H9 (cell line): ENCODE measurements at regions not wholly inside any gene's neighbourhood (a gene's known extent, or its start where the extent isn't known, plus 50 kb on each side); places are given as distances from the start of the nearest gene placed in this dataset.

Experiments used
- DNase-seq: peaks from one replicate; pipeline ENCODE4 v3.0.0-alpha.2; 2017
- H2AFZ ChIP-seq: one replicate; pipeline ENCODE4 v1.6.1; 2013; ENCODE audit warnings: mild to moderate bottlenecking, low read length, control low read depth, moderate library complexity
- H2AK5ac ChIP-seq: 2 replicates; pipeline ENCODE4 v1.6.1; 2013; ENCODE audit warnings: low read length, control low read depth, mixed read lengths; ENCODE audit not compliant: insufficient read length
- H2BK120ac ChIP-seq: one replicate; pipeline ENCODE4 v1.6.1; 2013; ENCODE audit warnings: low read depth, mild to moderate bottlenecking, low read length, control low read depth, inconsistent platforms; ENCODE audit not compliant: poor library complexity, severe bottlenecking
- H2BK12ac ChIP-seq: 2 replicates; pipeline ENCODE4 v1.6.1; 2013; ENCODE audit warnings: low read length, control low read depth, mixed read lengths, low read depth; ENCODE audit not compliant: insufficient read length
- H2BK15ac ChIP-seq: 2 replicates; pipeline ENCODE4 v1.6.1; 2013; ENCODE audit warnings: low read depth, low read length, control low read depth
- H2BK20ac ChIP-seq: one replicate; pipeline ENCODE4 v1.6.1; 2013; ENCODE audit warnings: low read depth, mild to moderate bottlenecking, low read length, control low read depth, inconsistent platforms; ENCODE audit not compliant: poor library complexity, severe bottlenecking
- H2BK5ac ChIP-seq: 2 replicates; pipeline ENCODE4 v1.6.1; 2013; ENCODE audit warnings: low read length, control low read depth, mixed read lengths; ENCODE audit not compliant: insufficient read length
- H3K14ac ChIP-seq: 2 replicates; pipeline ENCODE4 v1.6.1; 2013; ENCODE audit warnings: low read length, control low read depth; ENCODE audit not compliant: insufficient read depth
- H3K18ac ChIP-seq: 2 replicates; pipeline ENCODE4 v1.6.1; 2013; ENCODE audit warnings: low read depth, mild to moderate bottlenecking, mixed read lengths, low read length, control low read depth; ENCODE audit not compliant: insufficient read length
- H3K23ac ChIP-seq: 2 replicates; pipeline ENCODE4 v1.6.1; 2013; ENCODE audit warnings: low read length, control low read depth, mixed read lengths, low read depth; ENCODE audit not compliant: insufficient read length
- H3K23me2 ChIP-seq: 2 replicates; pipeline ENCODE4 v1.6.1; 2013; ENCODE audit warnings: low read depth, mild to moderate bottlenecking, mixed read lengths, low read length, control low read depth; ENCODE audit not compliant: insufficient read length, poor library complexity, severe bottlenecking
- H3K27ac ChIP-seq: 2 replicates; pipeline ENCODE4 v1.5.1; 2013; ENCODE audit warnings: low read length, control low read depth, mixed read lengths, low read depth; ENCODE audit not compliant: insufficient read length
- H3K27me3 ChIP-seq: 2 replicates; pipeline ENCODE4 v1.6.1; 2013; ENCODE audit warnings: low read length, control low read depth, inconsistent platforms; ENCODE audit not compliant: insufficient read depth
- H3K4ac ChIP-seq: 2 replicates; pipeline ENCODE4 v1.6.1; 2013; ENCODE audit warnings: low read depth, mild to moderate bottlenecking, control low read depth, inconsistent platforms, low read length, moderate library complexity
- H3K4me1 ChIP-seq: 2 replicates; pipeline ENCODE4 v1.6.1; 2013; ENCODE audit warnings: low read length, control low read depth, inconsistent platforms; ENCODE audit not compliant: insufficient read depth
- H3K4me2 ChIP-seq: 2 replicates; pipeline ENCODE4 v1.6.1; 2013; ENCODE audit warnings: low read length, control low read depth, mixed read lengths; ENCODE audit not compliant: insufficient read length, insufficient read depth
- H3K56ac ChIP-seq: 2 replicates; pipeline ENCODE4 v1.6.1; 2013; ENCODE audit warnings: low read depth, mild to moderate bottlenecking, mixed read lengths, low read length, control low read depth; ENCODE audit not compliant: insufficient read length
- H3K79me1 ChIP-seq: 2 replicates; pipeline ENCODE4 v1.6.1; 2013; ENCODE audit warnings: low read depth, mild to moderate bottlenecking, moderate library complexity, low read length, control low read depth, inconsistent platforms; ENCODE audit not compliant: insufficient read depth, poor library complexity, severe bottlenecking
- H3K79me2 ChIP-seq: 2 replicates; pipeline ENCODE4 v1.6.1; 2013; ENCODE audit warnings: low read length, control low read depth, inconsistent platforms; ENCODE audit not compliant: insufficient read depth
- H3K9ac ChIP-seq: 2 replicates; pipeline ENCODE4 v1.6.1; 2013; ENCODE audit warnings: low read length, control low read depth, mixed read lengths; ENCODE audit not compliant: insufficient read length; ENCODE audit errors: extremely low read depth
- H3K9me3 ChIP-seq: one replicate; pipeline ENCODE4 v1.6.1; 2013; ENCODE audit warnings: low read depth, low read length, inconsistent platforms; ENCODE audit not compliant: control insufficient read depth
- H3T11ph ChIP-seq: one replicate; pipeline ENCODE4 v1.6.1; 2013; ENCODE audit warnings: mild to moderate bottlenecking, low read length, control low read depth, inconsistent platforms
- H4K20me1 ChIP-seq: one replicate; pipeline ENCODE4 v1.6.1; 2013; ENCODE audit not compliant: control insufficient read depth, insufficient read length, insufficient read depth
- H4K5ac ChIP-seq: 2 replicates; pipeline ENCODE4 v1.6.1; 2013; ENCODE audit warnings: low read depth, mild to moderate bottlenecking, mixed read lengths, low read length, control low read depth; ENCODE audit not compliant: insufficient read length
- H4K8ac ChIP-seq: replicated peaks from 2 replicates; pipeline ENCODE4 v1.6.1; 2013; ENCODE audit warnings: low read length, control low read depth, mixed read lengths, low read depth; ENCODE audit not compliant: insufficient read length
- H4K91ac ChIP-seq: 2 replicates; pipeline ENCODE4 v1.6.1; 2013; ENCODE audit warnings: low read depth, mild to moderate bottlenecking, moderate library complexity, mixed read lengths, low read length, control low read depth; ENCODE audit not compliant: insufficient read length
- H3K27ac Mint-ChIP-seq, 3 experiments: 2 replicates in 2 of 3; 3 replicates in 1 of 3; pipeline ENCODE4 v1.8.0; 2020 to 2021; ENCODE audit warnings: mixed read lengths in 3 of 3, mild to moderate bottlenecking in 1 of 3, moderate library complexity in 1 of 3
- H3K27me3 Mint-ChIP-seq: 2 replicates; pipeline ENCODE4 v1.8.0; 2021; ENCODE audit warnings: low read depth, mild to moderate bottlenecking, moderate library complexity, mixed read lengths
- H3K36me3 Mint-ChIP-seq, 3 experiments: 2 replicates in 2 of 3; 3 replicates in 1 of 3; pipeline ENCODE4 v1.8.0; 2020 to 2021; ENCODE audit warnings: low read depth in 3 of 3, mixed read lengths in 3 of 3; ENCODE audit not compliant: insufficient read depth in 1 of 3
- H3K4me1 Mint-ChIP-seq, 2 experiments: 2 replicates each; pipeline ENCODE4 v1.8.0; 2020; ENCODE audit warnings: mixed read lengths in 2 of 2
- H3K4me3 Mint-ChIP-seq, 2 experiments: 2 replicates in 1 of 2; 3 replicates in 1 of 2; pipeline ENCODE4 v1.8.0; 2020 to 2021; ENCODE audit warnings: mild to moderate bottlenecking in 2 of 2, mixed read lengths in 2 of 2, moderate library complexity in 1 of 2
- H3K9me3 Mint-ChIP-seq, 2 experiments: 2 replicates in 1 of 2; 3 replicates in 1 of 2; pipeline ENCODE4 v1.8.0; 2020; ENCODE audit warnings: mild to moderate bottlenecking in 2 of 2, mixed read lengths in 2 of 2, moderate library complexity in 1 of 2
- CTCF ChIP-seq: fragments of 200-600 bp; sonication (generic); conservative IDR thresholded peaks from 3 replicates; pipeline ENCODE4 v1.8.0; 2021; ENCODE audit warnings: antibody characterized with exemption, mild to moderate bottlenecking
- WGBS: extraction: QIAGEN DNeasy Blood & Tissue Kit; methylation state at CpG from one replicate; pipeline ENCODE4 v1.1.7; 2013; ENCODE audit warnings: missing lambda C conversion rate, low lambda C conversion rate, mixed read lengths; ENCODE audit not compliant: insufficient read length; ENCODE audit errors: extremely low coverage; 5-methylcytosine and 5-hydroxymethylcytosine counted together

GRCh38 chr3:5348229-5348902, 160.9 kb downstream of the EDEM1 start:
- Mint-ChIP-seq H3K27ac (0 out of 7 replicates have a peak overlapping the region, but pooled peaks of 1 of the 3 experiments have one; percentile 43), H3K9me3 (peaks cover 3 to 8% of the 10 kb centered on the region in 2 experiments), H3K4me1 (peaks cover 0 to 3% of the 10 kb centered on the region in 2 experiments; a peak in 2 of 4 replicates), H3K27me3 (no peaks in the 10 kb centered on the region; the same call in 1 of the 2 replicates), H3K36me3 (peaks cover 0 to 4% (median 0%) of the 10 kb centered on the region in 3 experiments; a peak in 1 of 7 replicates), H3K4me3 (no peak overlapping the region)
- no peak overlapping the region for H3K9ac ChIP-seq
- H4K5ac ChIP-seq, result no peak overlapping the region
- no peak overlapping the region for H3K27ac ChIP-seq
- no peaks in the 10 kb centered on the region for H3K23me2 ChIP-seq
- no peak overlapping the region for H3K56ac ChIP-seq
- no peak overlapping the region for H3K4ac ChIP-seq
- H3K23ac ChIP-seq, result no peak overlapping the region
- no CpG with 5 or more reads among the region's 5 CpGs for WGBS
- no peak overlapping the region for H2BK15ac ChIP-seq
- no peaks in the 10 kb centered on the region for H3K79me2 ChIP-seq
- no peak overlapping the region for H4K8ac ChIP-seq
- H2BK12ac ChIP-seq, result no peak overlapping the region
- H3K4me1 ChIP-seq, result no peaks in the 10 kb centered on the region
- no peak overlapping the region for H3T11ph ChIP-seq
- H3K27me3 ChIP-seq, result no peaks in the 10 kb centered on the region
- no peak overlapping the region for H3K18ac ChIP-seq
- H3K14ac ChIP-seq, result no peak overlapping the region
- DNase-seq, result no peak
- no peak overlapping the region for H2AK5ac ChIP-seq
- H3K4me2 ChIP-seq, result no peak overlapping the region
- H2BK120ac ChIP-seq, result no peak overlapping the region
- no peak overlapping the region for H2BK5ac ChIP-seq
- H2AFZ ChIP-seq, result no peak overlapping the region
- no peaks in the 10 kb centered on the region for H3K79me1 ChIP-seq
- TF ChIP-seq CTCF, result no peak
- no peak overlapping the region for H2BK20ac ChIP-seq
- no peaks in the 10 kb centered on the region for H3K9me3 ChIP-seq
- no peaks in the 10 kb centered on the region for H4K20me1 ChIP-seq
- H4K91ac ChIP-seq, result no peak overlapping the region
